BE2C (cell line): ENCODE measurements at regions not wholly inside any gene's neighbourhood (a gene's known extent, or its start where the extent isn't known, plus 50 kb on each side); places are given as distances from the start of the nearest gene placed in this dataset.

Source experiments
- DNase-seq: peaks from one replicate; pipeline ENCODE4 v3.0.0-alpha.2; 2020
- H3K27me3 ChIP-seq: fragments of 250-450 bp; sonication (Bioruptor Pico); 2 replicates; pipeline ENCODE4 v1.5.1; 2020; ENCODE audit warnings: mild to moderate bottlenecking
- H3K36me3 ChIP-seq: fragments of 250-450 bp; sonication (Bioruptor Pico); 2 replicates; pipeline ENCODE4 v1.5.1; 2020; ENCODE audit warnings: mild to moderate bottlenecking
- H3K4me1 ChIP-seq: fragments of 250-450 bp; sonication (Bioruptor Pico); 2 replicates; pipeline ENCODE4 v1.5.1; 2020
- H3K4me3 ChIP-seq: 2 replicates; pipeline ENCODE4 v1.5.1; 2011; ENCODE audit warnings: low read depth, low read length
- H3K9me3 ChIP-seq: fragments of 250-450 bp; sonication (Bioruptor Pico); 2 replicates; pipeline ENCODE4 v1.5.1; 2020
- CTCF ChIP-seq: IDR thresholded peaks from 2 replicates; pipeline ENCODE4 v1.5.1; 2012; ENCODE audit warnings: mild to moderate bottlenecking, low read depth, low read length

- H3K9me3 ChIP-seq, result no peaks in the 10 kb centered on the region
- H3K4me1 ChIP-seq, result no peaks in the 10 kb centered on the region
- no peak overlapping the region for H3K4me3 ChIP-seq
- H3K27me3 ChIP-seq, result no peaks in the 10 kb centered on the region
- no peak for DNase-seq
- TF ChIP-seq CTCF, result no peak
- no peaks in the 10 kb centered on the region for H3K36me3 ChIP-seq
These were observed 840.1 kb upstream of the SLITRK5 start for GRCh38 chr13:86831084-86831483.

- Histone ChIP-seq H3K27me3 (no peaks in the 10 kb centered on the region), H3K4me1 (no peaks in the 10 kb centered on the region), H3K9me3 (no peaks in the 10 kb centered on the region), H3K4me3 (no peak overlapping the region), H3K36me3 (no peaks in the 10 kb centered on the region)
- TF ChIP-seq CTCF, result no peak
- no peak for DNase-seq
These were observed 832.6 kb upstream of the SLITRK5 start for GRCh38 chr13:86838411-86839120.

- Histone ChIP-seq H3K9me3 (no peaks in the 10 kb centered on the region), H3K27me3 (no peaks in the 10 kb centered on the region), H3K4me1 (no peaks in the 10 kb centered on the region), H3K36me3 (no peaks in the 10 kb centered on the region), H3K4me3 (no peak overlapping the region)
- TF ChIP-seq CTCF, result no peak
- DNase-seq, result no peak
These were observed 832.0 kb upstream of the SLITRK5 start for GRCh38 chr13:86839221-86839620.

- Histone ChIP-seq H3K36me3 (no peaks in the 10 kb centered on the region), H3K27me3 (no peaks in the 10 kb centered on the region), H3K4me3 (no peak overlapping the region), H3K4me1 (no peaks in the 10 kb centered on the region), H3K9me3 (no peaks in the 10 kb centered on the region)
- TF ChIP-seq CTCF, result no peak
- no peak for DNase-seq
These were observed 830.6 kb upstream of the SLITRK5 start for GRCh38 chr13:86840250-86841191.

GRCh38 chr13:86841264-86841663 lies 829.9 kb upstream of the SLITRK5 start:
- no peak for DNase-seq
- no peak for TF ChIP-seq CTCF
- no peaks in the 10 kb centered on the region for H3K36me3 ChIP-seq
- no peak overlapping the region for H3K4me3 ChIP-seq
- no peaks in the 10 kb centered on the region for H3K27me3 ChIP-seq
- H3K4me1 ChIP-seq, result no peaks in the 10 kb centered on the region
- no peaks in the 10 kb centered on the region for H3K9me3 ChIP-seq

- Histone ChIP-seq H3K4me1 (no peaks in the 10 kb centered on the region), H3K27me3 (no peaks in the 10 kb centered on the region), H3K9me3 (no peaks in the 10 kb centered on the region), H3K4me3 (no peak overlapping the region), H3K36me3 (no peaks in the 10 kb centered on the region)
- DNase-seq, result no peak
- no peak for TF ChIP-seq CTCF
These were observed 824.7 kb upstream of the SLITRK5 start for GRCh38 chr13:86846501-86846900.
